Epithelial cell of esophagus (primary cell): ENCODE measurements at regions not wholly inside any gene's neighbourhood (a gene's known extent, or its start where the extent isn't known, plus 50 kb on each side); places are given as distances from the start of the nearest gene placed in this dataset.
A peak's percentile ranks its signal among the peaks of the same experiment; 100 is the strongest.
"Not testable (repeated sequence)": the region's sequence is repeated elsewhere in the genome, so short reads cannot be mapped to it uniquely, and the experiment has no call there.

ENCODE experiments used
- DNase-seq: peaks from one replicate; pipeline ENCODE4 v3.0.0; 2010; ENCODE audit warnings: low read depth
- H3K4me3 ChIP-seq: 2 replicates; pipeline ENCODE4 v1.5.1; 2011; ENCODE audit warnings: mild to moderate bottlenecking, low read length, control low read depth
- TF ChIP-seq, protein P1 (sequence below): IDR thresholded peaks from 2 replicates; pipeline ENCODE4 v1.5.1; 2011; ENCODE audit warnings: low read depth, mild to moderate bottlenecking, low read length, control low read depth, inconsistent platforms; ENCODE audit not compliant: insufficient read depth; ENCODE audit errors: missing control alignments

DNA sequence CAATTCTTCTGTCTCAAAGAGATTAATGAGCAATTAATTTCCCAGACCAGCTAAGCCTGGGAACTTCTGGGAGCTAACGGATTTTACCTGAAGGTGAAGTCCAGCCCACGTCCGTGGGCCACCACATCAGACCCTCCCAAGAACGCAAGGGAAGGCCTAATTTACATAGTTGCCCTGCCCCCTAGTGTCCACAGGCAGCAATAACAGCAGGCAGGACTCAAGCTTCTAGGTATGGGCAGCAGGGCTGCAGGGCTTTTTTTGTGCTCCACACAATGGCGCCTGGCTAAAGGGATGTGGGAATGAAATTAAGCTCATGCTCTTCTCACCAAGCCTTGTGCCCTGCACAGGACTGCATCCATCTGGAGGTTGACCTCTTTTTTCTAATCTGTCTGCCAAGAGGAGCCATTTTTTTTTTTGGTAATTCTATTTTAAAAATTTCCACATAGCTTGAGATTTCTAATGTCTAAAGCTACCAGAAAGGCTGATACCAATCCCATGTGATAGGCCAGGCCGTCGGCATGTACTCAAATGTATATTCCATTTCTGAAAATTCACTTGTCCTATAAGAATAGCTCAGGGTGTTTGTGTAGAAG is 111.9 kb upstream of the TMEM164 start:
- TF ChIP-seq, protein P1, sequence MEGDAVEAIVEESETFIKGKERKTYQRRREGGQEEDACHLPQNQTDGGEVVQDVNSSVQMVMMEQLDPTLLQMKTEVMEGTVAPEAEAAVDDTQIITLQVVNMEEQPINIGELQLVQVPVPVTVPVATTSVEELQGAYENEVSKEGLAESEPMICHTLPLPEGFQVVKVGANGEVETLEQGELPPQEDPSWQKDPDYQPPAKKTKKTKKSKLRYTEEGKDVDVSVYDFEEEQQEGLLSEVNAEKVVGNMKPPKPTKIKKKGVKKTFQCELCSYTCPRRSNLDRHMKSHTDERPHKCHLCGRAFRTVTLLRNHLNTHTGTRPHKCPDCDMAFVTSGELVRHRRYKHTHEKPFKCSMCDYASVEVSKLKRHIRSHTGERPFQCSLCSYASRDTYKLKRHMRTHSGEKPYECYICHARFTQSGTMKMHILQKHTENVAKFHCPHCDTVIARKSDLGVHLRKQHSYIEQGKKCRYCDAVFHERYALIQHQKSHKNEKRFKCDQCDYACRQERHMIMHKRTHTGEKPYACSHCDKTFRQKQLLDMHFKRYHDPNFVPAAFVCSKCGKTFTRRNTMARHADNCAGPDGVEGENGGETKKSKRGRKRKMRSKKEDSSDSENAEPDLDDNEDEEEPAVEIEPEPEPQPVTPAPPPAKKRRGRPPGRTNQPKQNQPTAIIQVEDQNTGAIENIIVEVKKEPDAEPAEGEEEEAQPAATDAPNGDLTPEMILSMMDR: peak; percentile 83
- DNase-seq: peak; percentile 58
- H3K4me3 ChIP-seq: no peak overlapping the region

DNA sequence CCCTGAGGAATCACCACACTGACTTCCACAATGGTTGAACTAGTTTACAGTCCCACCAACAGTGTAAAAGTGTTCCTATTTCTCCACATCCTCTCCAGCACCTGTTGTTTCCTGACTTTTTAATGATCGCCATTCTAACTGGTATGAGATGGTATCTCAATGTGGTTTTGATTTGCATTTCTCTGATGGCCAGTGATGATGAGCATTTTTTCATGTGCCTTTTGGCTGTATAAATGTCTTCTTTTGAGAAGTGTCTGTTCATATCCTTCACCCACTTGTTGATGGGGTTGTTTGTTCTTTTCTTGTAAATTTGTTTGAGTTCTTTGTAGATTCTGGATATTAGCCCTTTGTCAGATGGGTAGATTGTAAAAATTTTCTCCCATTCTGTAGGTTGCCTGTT is 106.9 kb upstream of the TMEM164 start:
- not testable (repeated sequence) for H3K4me3 ChIP-seq, DNase-seq

DNA sequence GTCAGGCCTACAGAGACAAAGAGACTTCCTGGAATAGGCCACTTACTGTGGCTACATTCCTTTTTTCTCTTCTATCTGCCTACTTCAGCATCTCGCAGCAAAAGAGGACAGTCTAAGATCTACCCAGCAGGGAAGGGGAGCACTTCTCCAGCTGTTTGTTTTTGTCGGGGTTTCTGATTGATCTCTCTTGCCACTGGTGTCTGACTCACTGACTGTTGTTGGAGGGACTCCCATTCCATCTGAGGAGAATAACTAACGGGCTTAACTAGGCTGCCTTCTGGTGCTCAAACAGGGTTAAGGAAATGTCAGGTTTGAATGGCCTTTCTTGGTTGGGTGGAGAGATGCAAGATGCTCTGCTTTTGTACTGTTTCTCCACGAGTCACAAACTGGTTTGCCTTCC is 100.2 kb upstream of the TMEM164 start:
- no peak for DNase-seq
- TF ChIP-seq, protein P1: no peak
- no peak overlapping the region for H3K4me3 ChIP-seq

DNA sequence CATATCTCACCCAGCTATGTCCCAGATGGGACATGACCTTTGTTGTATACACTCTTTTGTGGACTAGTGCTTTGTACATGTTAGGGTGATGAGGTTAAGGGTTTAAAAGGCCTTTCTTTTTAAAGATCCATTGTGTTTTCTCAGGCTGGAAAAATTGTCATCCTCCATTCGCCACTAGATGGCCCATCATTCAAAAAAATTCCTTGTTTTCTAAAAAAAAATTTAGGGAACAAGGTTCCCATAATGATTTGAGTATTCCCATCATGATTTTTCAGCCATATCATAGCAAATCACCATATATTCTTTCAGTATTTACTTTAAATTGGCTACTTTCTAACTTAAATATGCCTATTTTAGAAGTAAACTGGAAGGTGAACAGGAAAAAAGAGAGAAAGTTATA is 91.9 kb upstream of the TMEM164 start:
- TF ChIP-seq, protein P1: peak; percentile 40
- no peak overlapping the region for H3K4me3 ChIP-seq
- DNase-seq: no peak

GRCh38 chrX:109912993-109913392 is 89.9 kb upstream of the TMEM164 start:
- not testable (repeated sequence) for DNase-seq

DNA sequence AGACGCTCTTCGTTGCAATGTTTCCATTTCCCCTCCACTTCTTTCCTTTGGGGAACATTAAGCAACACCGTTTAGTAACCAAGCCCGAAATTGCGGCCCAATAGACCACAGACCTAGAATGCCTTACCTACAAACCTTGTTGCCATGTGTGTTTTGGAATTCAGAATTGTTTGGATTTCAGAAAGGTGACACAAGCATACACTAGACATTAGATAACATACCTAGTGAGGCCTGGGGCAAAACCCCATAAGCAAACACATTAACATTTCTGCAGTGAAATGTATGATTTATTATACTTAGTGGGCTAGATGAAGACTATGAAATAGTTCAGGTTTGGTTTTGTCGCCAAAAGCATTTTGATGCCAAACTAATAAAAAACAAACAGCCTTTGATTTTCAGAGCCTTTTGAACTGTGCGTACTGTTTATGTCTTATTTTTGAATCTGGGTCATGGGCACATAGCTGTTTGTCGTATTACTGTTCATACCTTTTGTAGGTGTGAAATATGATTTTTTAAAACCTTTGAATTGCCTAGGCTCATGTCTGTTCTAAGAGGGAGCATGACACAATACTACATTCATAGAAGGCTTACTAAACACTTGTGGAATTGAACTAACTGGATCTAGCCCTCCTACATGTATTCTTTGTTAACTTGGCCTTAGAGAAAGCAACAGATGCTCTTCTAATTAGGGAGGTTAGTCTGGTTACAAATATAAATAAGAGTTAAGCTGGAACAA is 88.6 kb upstream of the TMEM164 start:
- DNase-seq: no peak
- TF ChIP-seq, protein P1: no peak
- no peak overlapping the region for H3K4me3 ChIP-seq

More at GRCh38 chrX:109912993-109913392, 89.9 kb upstream of the TMEM164 start:
- H3K4me3 ChIP-seq: not testable (repeated sequence)

DNA sequence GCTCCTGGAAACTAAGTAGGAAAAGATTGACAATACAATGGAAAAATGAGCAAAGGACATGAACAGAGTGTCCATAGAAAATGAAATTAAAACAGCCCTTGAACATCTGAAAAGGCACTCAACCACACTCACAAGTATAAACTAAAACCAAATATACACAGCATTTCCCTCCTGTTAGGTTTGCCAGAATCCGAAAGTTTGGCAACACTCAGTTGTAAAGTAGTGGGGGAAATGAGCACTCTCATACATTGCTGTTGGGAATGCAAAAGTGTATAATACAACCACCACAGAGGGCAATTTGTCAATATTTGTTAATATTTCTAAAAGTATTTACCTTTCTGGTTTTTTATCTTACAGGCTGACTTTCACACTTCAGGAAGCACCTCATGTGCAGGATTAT is 84.2 kb upstream of the TMEM164 start:
- no peak overlapping the region for H3K4me3 ChIP-seq
- TF ChIP-seq, protein P1: no peak
- no peak for DNase-seq

DNA sequence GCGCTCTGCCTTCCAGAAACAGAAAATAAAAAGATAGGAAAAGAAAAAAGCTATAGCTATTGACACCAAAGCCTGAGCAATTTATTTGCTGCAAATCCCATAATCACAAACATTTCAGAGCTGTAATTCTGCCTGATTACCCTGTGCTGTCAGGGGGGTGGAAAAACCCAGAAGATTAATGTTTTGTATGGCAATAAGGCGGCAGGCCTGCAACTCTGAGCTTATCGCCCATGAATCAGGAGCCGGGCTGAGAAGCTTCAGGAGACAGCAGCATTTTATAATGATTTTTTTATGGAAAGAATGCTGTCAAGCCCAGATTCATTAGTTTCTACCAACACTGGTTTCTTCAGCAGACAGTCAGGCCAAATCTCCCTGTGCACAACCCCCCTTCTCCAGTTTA is 82.6 kb upstream of the TMEM164 start:
- no peak for DNase-seq
- no peak overlapping the region for H3K4me3 ChIP-seq
- TF ChIP-seq, protein P1: no peak
